ENCODE measurements at regions not wholly inside any gene's neighbourhood (a gene's known extent, or its start where the extent isn't known, plus 50 kb on each side); places are given as distances from the start of the nearest gene placed in this dataset.

GRCh38 chr10:107647462-107647861, 483.0 kb upstream of the SORCS1 start:
- TF ChIP-seq POLR2AphosphoS5 (IDR thresholded peaks at IDR 0.05), result no peak
- no peak for TF ChIP-seq CTCF (IDR thresholded peaks at IDR 0.05)
